PC-9 (cell line): ENCODE measurements at regions not wholly inside any gene's neighbourhood (a gene's known extent, or its start where the extent isn't known, plus 50 kb on each side); places are given as distances from the start of the nearest gene placed in this dataset.
"Not testable (repeated sequence)": the region's sequence is repeated elsewhere in the genome, so short reads cannot be mapped to it uniquely, and the experiment has no call there.

Source experiments
- BruUV-seq: library from RNA; stranded (reverse); fragments of 400-500 nt; replicated peaks from 2 replicates; lab custom pipeline; 2021; lab: Mats Ljungman, UMichigan
- CTCF ChIA-PET: fragments of 300-600 bp; sonication (Branson Sonifier 250); formaldehyde crosslinking; loops from one replicate; lab custom pipeline; 2022; ENCODE audit warnings: antibody characterized with exemption; lab: Charles Lee
- POLR2A ChIA-PET: fragments of 300-600 bp; sonication (Branson Sonifier 250); formaldehyde crosslinking; loops from one replicate; lab custom pipeline; 2022; ENCODE audit warnings: antibody characterized with exemption; ENCODE audit not compliant: unreplicated experiment; lab: Charles Lee
- DNase-seq, 2 experiments: peaks; one replicate each; pipeline versions ENCODE4 v3.0.0 to v3.0.0-alpha.2; 2015 to 2022; ENCODE audit warnings: mixed read lengths in 1 of 2
- H2AFZ ChIP-seq: fragments of 200-600 bp; sonication (generic); 2 replicates; pipeline ENCODE4 v1.8.1; 2017; ENCODE audit warnings: antibody characterized with exemption
- H3F3A ChIP-seq: fragments of 200-600 bp; sonication (generic); 2 replicates; pipeline ENCODE4 v1.8.1; 2017; ENCODE audit warnings: antibody characterized with exemption, mild to moderate bottlenecking, low read depth; ENCODE audit not compliant: insufficient read depth
- H3K27ac ChIP-seq: fragments of 200-600 bp; sonication (generic); 2 replicates; pipeline ENCODE4 v1.6.1; 2016; ENCODE audit warnings: mixed run types
- H3K27me3 ChIP-seq: fragments of 200-600 bp; sonication (generic); 2 replicates; pipeline ENCODE4 v1.6.1; 2016; ENCODE audit warnings: low read depth, mixed run types; ENCODE audit not compliant: insufficient read depth
- H3K36me3 ChIP-seq: fragments of 200-600 bp; sonication (generic); 2 replicates; pipeline ENCODE4 v1.6.1; 2016; ENCODE audit warnings: low read depth, mixed run types
- H3K4me1 ChIP-seq: fragments of 200-600 bp; sonication (generic); replicated peaks from 2 replicates; pipeline ENCODE4 v1.6.1; 2016; ENCODE audit warnings: mixed run types; ENCODE audit not compliant: insufficient read depth
- H3K4me2 ChIP-seq: fragments of 200-600 bp; sonication (generic); 2 replicates; pipeline ENCODE4 v1.6.1; 2017; ENCODE audit warnings: mixed run types
- H3K4me3 ChIP-seq: fragments of 200-600 bp; sonication (generic); 2 replicates; pipeline ENCODE4 v1.6.1; 2016; ENCODE audit warnings: mixed run types
- H3K79me2 ChIP-seq: fragments of 200-600 bp; sonication (generic); 2 replicates; pipeline ENCODE4 v1.6.1; 2017; ENCODE audit warnings: low read depth, mixed run types
- H3K9me2 ChIP-seq: fragments of 200-600 bp; sonication (generic); 2 replicates; pipeline ENCODE4 v1.8.1; 2017; ENCODE audit warnings: mild to moderate bottlenecking; ENCODE audit not compliant: insufficient read depth
- H3K9me3 ChIP-seq: fragments of 200-600 bp; sonication (generic); 2 replicates; pipeline ENCODE4 v1.8.1; 2016; ENCODE audit warnings: low read depth; ENCODE audit not compliant: insufficient read depth
- H4K20me1 ChIP-seq: fragments of 200-600 bp; sonication (generic); 2 replicates; pipeline ENCODE4 v1.8.1; 2017; ENCODE audit not compliant: insufficient read depth
- CTCF ChIP-seq: fragments of 200-600 bp; sonication (generic); conservative IDR thresholded peaks from 2 replicates; pipeline ENCODE4 v1.6.1; 2017; ENCODE audit warnings: mixed run types, antibody characterized with exemption, mild to moderate bottlenecking, moderate library complexity
- EZH2 ChIP-seq: fragments of 200-600 bp; sonication (generic); IDR thresholded peaks from 2 replicates; pipeline ENCODE4 v1.8.0; 2017; ENCODE audit warnings: antibody characterized with exemption, low read depth
- intact Hi-C: fragments of 100-400 bp; cut with micrococcal nuclease; formaldehyde crosslinking; loops from one replicate; pipeline ENCODE4 v1.10.0; 2022; ENCODE audit not compliant: unreplicated experiment

GRCh38 chr2:115976916-115977315 is 1534.5 kb downstream of the DPP10 start:
- Histone ChIP-seq H2AFZ (no peak overlapping the region), H3K27me3 (no peaks in the 10 kb centered on the region), H3K4me1 (no peaks in the 10 kb centered on the region), H3K4me2 (no peak overlapping the region), H4K20me1 (no peaks in the 10 kb centered on the region), H3F3A (no peaks in the 10 kb centered on the region), H3K27ac (no peak overlapping the region), H3K4me3 (no peak overlapping the region), H3K36me3 (no peaks in the 10 kb centered on the region), H3K79me2 (no peaks in the 10 kb centered on the region), H3K9me2 (0 out of 2 replicates have a peak, but pooled peaks cover 3% of the 10 kb centered on the region), H3K9me3 (no peaks in the 10 kb centered on the region)
- DNase-seq = no peak
- no peak for TF ChIP-seq CTCF
- no peak for TF ChIP-seq EZH2
- ChIA-PET CTCF (no interaction called here), POLR2A (no interaction called here)
- intact Hi-C loops = no loop called here
- BruUV-seq = no TSS peak

DNA sequence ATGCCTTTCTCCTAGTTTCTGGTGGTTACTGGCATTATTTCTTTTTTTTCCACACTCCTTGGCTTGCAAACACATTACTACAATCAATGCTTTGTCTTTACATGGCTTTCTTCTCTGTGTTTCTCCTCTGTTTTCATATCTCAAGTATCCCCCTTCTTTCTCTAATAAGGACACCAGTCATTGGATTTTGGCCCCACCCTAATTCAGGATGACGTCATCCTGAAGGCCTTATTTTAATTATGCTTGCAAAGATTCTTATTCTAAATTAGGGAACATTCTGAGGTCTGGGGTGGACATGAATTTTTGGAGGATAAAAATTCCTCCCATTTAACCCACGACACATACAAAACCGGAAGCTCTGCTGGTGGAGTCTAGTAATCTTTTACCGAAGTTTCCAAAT is 1556.6 kb downstream of the DPP10 start:
- Histone ChIP-seq H2AFZ (no peak overlapping the region), H3K79me2 (no peaks in the 10 kb centered on the region), H3K27ac (no peak overlapping the region), H3K9me2 (no peaks in the 10 kb centered on the region), H3K9me3 (no peaks in the 10 kb centered on the region), H3K4me3 (no peak overlapping the region), H3K36me3 (no peaks in the 10 kb centered on the region), H4K20me1 (no peaks in the 10 kb centered on the region), H3F3A (no peaks in the 10 kb centered on the region), H3K4me2 (no peak overlapping the region), H3K27me3 (no peaks in the 10 kb centered on the region), H3K4me1 (no peaks in the 10 kb centered on the region)
- BruUV-seq = no TSS peak
- no peak for DNase-seq
- ChIA-PET POLR2A (no interaction called here), CTCF (no interaction called here)
- intact Hi-C loops = no loop called here
- TF ChIP-seq CTCF = no peak

DNA sequence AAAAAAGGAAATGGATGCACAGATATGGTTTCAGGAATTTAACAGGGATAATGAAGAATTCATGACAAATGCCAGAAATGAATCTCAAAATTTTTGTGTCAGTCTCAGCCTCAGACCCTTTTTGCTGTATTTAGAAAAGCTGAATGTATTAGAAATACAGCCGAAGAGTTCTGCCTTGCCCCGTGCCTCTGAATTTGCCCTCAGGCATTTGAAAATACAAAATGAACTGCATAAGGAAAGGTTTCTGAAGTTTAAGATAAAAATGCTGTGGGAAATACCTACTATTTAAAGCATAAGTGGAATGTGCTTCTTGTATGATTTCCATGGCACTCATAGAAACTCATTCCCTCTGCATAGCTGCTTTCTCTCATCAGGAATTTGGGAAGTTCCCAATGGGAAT is 1580.6 kb downstream of the DPP10 start:
- TF ChIP-seq CTCF = no peak
- no peak for TF ChIP-seq EZH2
- Histone ChIP-seq H3K4me1 (no peaks in the 10 kb centered on the region), H3K4me3 (no peak overlapping the region), H3K79me2 (no peaks in the 10 kb centered on the region), H4K20me1 (no peaks in the 10 kb centered on the region), H3F3A (no peaks in the 10 kb centered on the region), H3K36me3 (no peaks in the 10 kb centered on the region), H3K27me3 (no peaks in the 10 kb centered on the region), H2AFZ (no peak overlapping the region), H3K9me2 (no peaks in the 10 kb centered on the region), H3K9me3 (no peaks in the 10 kb centered on the region), H3K4me2 (no peak overlapping the region), H3K27ac (no peak overlapping the region)
- DNase-seq = no peak
- CTCF ChIA-PET = no interaction called here
- POLR2A ChIA-PET = no interaction called here
- intact Hi-C loops = no loop called here
- BruUV-seq = no TSS peak

- not testable (repeated sequence) for H3K4me1 ChIP-seq, BruUV-seq
Observed at GRCh38 chr2:116038758-116039157, 1596.3 kb downstream of the DPP10 start.

More at GRCh38 chr2:116038758-116039157, 1596.3 kb downstream of the DPP10 start:
- H3K9me3 ChIP-seq, intact Hi-C loops, H3K27me3 ChIP-seq, POLR2A ChIA-PET, H3K4me2 ChIP-seq, H3K36me3 ChIP-seq, CTCF ChIA-PET, H3K79me2 ChIP-seq, H4K20me1 ChIP-seq, H2AFZ ChIP-seq, DNase-seq, H3F3A ChIP-seq, H3K9me2 ChIP-seq, H3K4me3 ChIP-seq, H3K27ac ChIP-seq: not testable (repeated sequence)
